ENCODE measurements at regions not wholly inside any gene's neighbourhood (a gene's known extent, or its start where the extent isn't known, plus 50 kb on each side); places are given as distances from the start of the nearest gene placed in this dataset.
"Not testable (repeated sequence)": the region's sequence is repeated elsewhere in the genome, so short reads cannot be mapped to it uniquely, and the experiment has no call there.

- DNase-seq (ENCODE audit: low read depth in 3 of 3, low spot score in 2 of 3) = no peak
These were observed 166.8 kb upstream of the CARMIL1 start for GRCh38 chr6:25112322-25112773.

GRCh38 chr6:25113436-25113835 is 165.7 kb upstream of the CARMIL1 start:
- DNase-seq (ENCODE audit: low read depth in 3 of 3, low spot score in 2 of 3) = no peak

GRCh38 chr6:25118038-25118437 is 161.1 kb upstream of the CARMIL1 start:
- no peak for DNase-seq (ENCODE audit: low read depth in 3 of 3, low spot score in 2 of 3)

- no peak for DNase-seq (ENCODE audit: low read depth in 3 of 3, low spot score in 2 of 3)
These were observed 158.0 kb upstream of the CARMIL1 start for GRCh38 chr6:25121186-25121585.

GRCh38 chr6:25122001-25122400 is 157.2 kb upstream of the CARMIL1 start:
- no peak for DNase-seq (ENCODE audit: low read depth in 3 of 3, low spot score in 2 of 3)

- no peak for DNase-seq (ENCODE audit: low read depth in 3 of 3, low spot score in 2 of 3)
These were observed 156.4 kb upstream of the CARMIL1 start for GRCh38 chr6:25122622-25123237.

- DNase-seq (ENCODE audit: low read depth in 3 of 3, low spot score in 2 of 3) = no peak
These were observed 154.9 kb upstream of the CARMIL1 start for GRCh38 chr6:25124216-25124715.

GRCh38 chr6:25125736-25126135 is 153.4 kb upstream of the CARMIL1 start:
- DNase-seq (ENCODE audit: low read depth in 3 of 3, low spot score in 2 of 3) = no peak

- DNase-seq (ENCODE audit: low read depth in 3 of 3, low spot score in 2 of 3) = no peak
These were observed 151.9 kb upstream of the CARMIL1 start for GRCh38 chr6:25127076-25127837.

- DNase-seq (ENCODE audit: low read depth in 3 of 3, low spot score in 2 of 3) = no peak
These were observed 148.7 kb upstream of the CARMIL1 start for GRCh38 chr6:25130518-25130917.

- DNase-seq (ENCODE audit: low read depth in 3 of 3, low spot score in 2 of 3) = no peak
These were observed 146.2 kb upstream of the CARMIL1 start for GRCh38 chr6:25132934-25133333.

GRCh38 chr6:25133568-25133967 is 145.6 kb upstream of the CARMIL1 start:
- no peak for DNase-seq (ENCODE audit: low read depth in 3 of 3, low spot score in 2 of 3)

GRCh38 chr6:25136854-25137253 is 142.3 kb upstream of the CARMIL1 start:
- no peak for DNase-seq (ENCODE audit: low read depth in 3 of 3, low spot score in 2 of 3)

- DNase-seq (ENCODE audit: low read depth in 3 of 3, low spot score in 2 of 3) = no peak
These were observed 141.7 kb upstream of the CARMIL1 start for GRCh38 chr6:25137480-25137879.

- no peak for DNase-seq (ENCODE audit: low read depth in 3 of 3, low spot score in 2 of 3)
These were observed 141.3 kb upstream of the CARMIL1 start for GRCh38 chr6:25137916-25138232.

- DNase-seq (ENCODE audit: low read depth in 3 of 3, low spot score in 2 of 3) = peak in 1 of 3 donors; percentile 13
These were observed 140.8 kb upstream of the CARMIL1 start for GRCh38 chr6:25138233-25138933.

- no peak for DNase-seq (ENCODE audit: low read depth in 3 of 3, low spot score in 2 of 3)
These were observed 140.2 kb upstream of the CARMIL1 start for GRCh38 chr6:25138934-25139415.

GRCh38 chr6:25139608-25140007 is 139.6 kb upstream of the CARMIL1 start:
- DNase-seq (ENCODE audit: low read depth in 3 of 3, low spot score in 2 of 3) = not testable (repeated sequence)

GRCh38 chr6:25142506-25142905 is 136.7 kb upstream of the CARMIL1 start:
- DNase-seq (ENCODE audit: low read depth in 3 of 3, low spot score in 2 of 3) = no peak

GRCh38 chr6:25144919-25145318 is 134.3 kb upstream of the CARMIL1 start:
- no peak for DNase-seq (ENCODE audit: low read depth in 3 of 3, low spot score in 2 of 3)

GRCh38 chr6:25147223-25147622 is 132.0 kb upstream of the CARMIL1 start:
- no peak for DNase-seq (ENCODE audit: low read depth in 3 of 3, low spot score in 2 of 3)

GRCh38 chr6:25150031-25150430 is 129.1 kb upstream of the CARMIL1 start:
- DNase-seq (ENCODE audit: low read depth in 3 of 3, low spot score in 2 of 3) = no peak
